ENCODE measurements at regions not wholly inside any gene's neighbourhood (a gene's known extent, or its start where the extent isn't known, plus 50 kb on each side); places are given as distances from the start of the nearest gene placed in this dataset.
"Not testable (repeated sequence)": the region's sequence is repeated elsewhere in the genome, so short reads cannot be mapped to it uniquely, and the experiment has no call there.

- intact Hi-C loops (cut with DNase I), result no loop called here
- H3K27ac ChIP-seq, result peak overlapping the region in 1 of 5 donors; percentile 47
- H3K4me3 ChIP-seq, result no peak overlapping the region
- H3K36me3 ChIP-seq (replicated peaks in 1 of 2), result no peaks in the 10 kb centered on the region
- H3K9me3 ChIP-seq (replicated peaks in 1 of 3), result no peaks in the 10 kb centered on the region
- no peaks in the 10 kb centered on the region for H3K27me3 ChIP-seq
- no peak for DNase-seq
- 49 to 59% (median 55%) methylated on average over 8 of the region's 8 CpGs for WGBS, 4 donors
- TF ChIP-seq CTCF (IDR thresholded peaks at IDR 0.05) (no peak), POLR2A (IDR thresholded peaks at IDR 0.05) (no peak)
- H3K4me1 ChIP-seq (replicated peaks in 1 of 2), result no peaks in the 10 kb centered on the region
Observed at GRCh38 chr11:19419021-19419750, 178.4 kb upstream of the E2F8 start.

GRCh38 chr11:19418221-19418620 lies 177.5 kb upstream of the E2F8 start:
- TF ChIP-seq CTCF (IDR thresholded peaks at IDR 0.05), result no peak
- no peak for TF ChIP-seq POLR2A (IDR thresholded peaks at IDR 0.05)
- H3K27me3 ChIP-seq, result no peaks in the 10 kb centered on the region
- no peak overlapping the region for H3K4me3 ChIP-seq
- no peak for DNase-seq
- 79 to 96% (median 86%) methylated on average over 2 of the region's 2 CpGs for WGBS, 4 donors
- no peaks in the 10 kb centered on the region for H3K36me3 ChIP-seq (replicated peaks in 1 of 2)
- no peaks in the 10 kb centered on the region for H3K9me3 ChIP-seq (replicated peaks in 1 of 3)
- no peaks in the 10 kb centered on the region for H3K4me1 ChIP-seq (replicated peaks in 1 of 2)
- intact Hi-C loops (cut with DNase I), result no loop called here
- peak overlapping the region in 1 of 5 donors; percentile 5 for H3K27ac ChIP-seq

- DNase-seq; H3K27ac ChIP-seq; H3K9me3 ChIP-seq (replicated peaks in 1 of 3); H3K27me3 ChIP-seq; H3K4me1 ChIP-seq (replicated peaks in 1 of 2); H3K36me3 ChIP-seq (replicated peaks in 1 of 2); intact Hi-C loops (cut with DNase I); H3K4me3 ChIP-seq: not testable (repeated sequence)
- 15 to 19% methylated on average over 3 of the region's 3 CpGs; no CpG with 5 or more reads in 2 of the 4 donors for WGBS, 4 donors
Observed at GRCh38 chr11:19412070-19412469, 171.3 kb upstream of the E2F8 start.

- H3K4me1 ChIP-seq (replicated peaks in 1 of 2), result no peaks in the 10 kb centered on the region
- TF ChIP-seq CTCF (IDR thresholded peaks at IDR 0.05) (no peak), POLR2A (IDR thresholded peaks at IDR 0.05) (no peak)
- no peaks in the 10 kb centered on the region for H3K36me3 ChIP-seq (replicated peaks in 1 of 2)
- WGBS, 4 donors, result 78 to 92% (median 82%) methylated on average over 3 of the region's 3 CpGs
- no peak for DNase-seq
- no peak overlapping the region for H3K27ac ChIP-seq
- intact Hi-C loops (cut with DNase I), result no loop called here
- H3K4me3 ChIP-seq, result no peak overlapping the region
- no peaks in the 10 kb centered on the region for H3K9me3 ChIP-seq (replicated peaks in 1 of 3)
- peaks cover 7% of the 10 kb centered on the region for H3K27me3 ChIP-seq
Observed at GRCh38 chr11:19410032-19410431, 169.3 kb upstream of the E2F8 start.

- WGBS, 4 donors, result 64 to 80% (median 69%) methylated on average over 3 of the region's 3 CpGs
- intact Hi-C loops (cut with DNase I), result no loop called here
- Histone ChIP-seq H3K4me3 (no peak overlapping the region), H3K36me3 (replicated peaks in 1 of 2) (no peaks in the 10 kb centered on the region), H3K27me3 (peaks cover 7% of the 10 kb centered on the region), H3K4me1 (replicated peaks in 1 of 2) (no peaks in the 10 kb centered on the region), H3K27ac (no peak overlapping the region), H3K9me3 (replicated peaks in 1 of 3) (no peaks in the 10 kb centered on the region)
- no peak for DNase-seq
- no peak for TF ChIP-seq CTCF (IDR thresholded peaks at IDR 0.05)
- no peak for TF ChIP-seq POLR2A (IDR thresholded peaks at IDR 0.05)
Observed at GRCh38 chr11:19409307-19409706, 168.6 kb upstream of the E2F8 start.

All from adrenal gland (tissue), 9 donors.